ENCODE measurements at regions not wholly inside any gene's neighbourhood (a gene's known extent, or its start where the extent isn't known, plus 50 kb on each side); places are given as distances from the start of the nearest gene placed in this dataset.

DNA sequence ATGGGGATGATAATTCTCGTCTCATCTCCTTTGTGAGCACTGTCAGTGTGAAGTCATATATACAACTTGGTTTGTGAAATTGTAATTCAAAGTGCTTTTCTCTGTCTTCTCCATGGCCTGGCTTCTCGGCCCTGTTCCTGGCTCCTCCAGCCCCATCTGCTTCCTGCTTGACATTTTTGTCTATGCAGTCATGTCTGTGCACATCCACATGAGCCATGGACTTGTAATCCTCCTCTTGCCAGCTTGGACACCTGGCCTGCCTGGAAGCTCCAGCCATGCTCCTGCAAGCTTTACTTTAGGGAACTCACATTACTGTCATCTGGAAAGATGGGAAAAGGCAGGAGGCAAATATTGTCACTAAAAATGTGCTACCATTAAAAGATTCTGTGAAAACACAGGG is 576.0 kb upstream of the DPP6 start:
- no peak for TF ChIP-seq TAF1 (conservative IDR thresholded peaks at IDR 0.05)
- no peak for TF ChIP-seq ZBTB33 (IDR thresholded peaks at IDR 0.05)
- TF ChIP-seq CTCF (IDR thresholded peaks at IDR 0.05; ENCODE audit: low read depth, low read length, missing input control) = no peak
- TF ChIP-seq GABPA (IDR thresholded peaks at IDR 0.05 in 1 of 2, conservative IDR thresholded peaks at IDR 0.05 in 1 of 2) = no peak
- TF ChIP-seq MAX (IDR thresholded peaks at IDR 0.05) = no peak
- TF ChIP-seq, protein P1, sequence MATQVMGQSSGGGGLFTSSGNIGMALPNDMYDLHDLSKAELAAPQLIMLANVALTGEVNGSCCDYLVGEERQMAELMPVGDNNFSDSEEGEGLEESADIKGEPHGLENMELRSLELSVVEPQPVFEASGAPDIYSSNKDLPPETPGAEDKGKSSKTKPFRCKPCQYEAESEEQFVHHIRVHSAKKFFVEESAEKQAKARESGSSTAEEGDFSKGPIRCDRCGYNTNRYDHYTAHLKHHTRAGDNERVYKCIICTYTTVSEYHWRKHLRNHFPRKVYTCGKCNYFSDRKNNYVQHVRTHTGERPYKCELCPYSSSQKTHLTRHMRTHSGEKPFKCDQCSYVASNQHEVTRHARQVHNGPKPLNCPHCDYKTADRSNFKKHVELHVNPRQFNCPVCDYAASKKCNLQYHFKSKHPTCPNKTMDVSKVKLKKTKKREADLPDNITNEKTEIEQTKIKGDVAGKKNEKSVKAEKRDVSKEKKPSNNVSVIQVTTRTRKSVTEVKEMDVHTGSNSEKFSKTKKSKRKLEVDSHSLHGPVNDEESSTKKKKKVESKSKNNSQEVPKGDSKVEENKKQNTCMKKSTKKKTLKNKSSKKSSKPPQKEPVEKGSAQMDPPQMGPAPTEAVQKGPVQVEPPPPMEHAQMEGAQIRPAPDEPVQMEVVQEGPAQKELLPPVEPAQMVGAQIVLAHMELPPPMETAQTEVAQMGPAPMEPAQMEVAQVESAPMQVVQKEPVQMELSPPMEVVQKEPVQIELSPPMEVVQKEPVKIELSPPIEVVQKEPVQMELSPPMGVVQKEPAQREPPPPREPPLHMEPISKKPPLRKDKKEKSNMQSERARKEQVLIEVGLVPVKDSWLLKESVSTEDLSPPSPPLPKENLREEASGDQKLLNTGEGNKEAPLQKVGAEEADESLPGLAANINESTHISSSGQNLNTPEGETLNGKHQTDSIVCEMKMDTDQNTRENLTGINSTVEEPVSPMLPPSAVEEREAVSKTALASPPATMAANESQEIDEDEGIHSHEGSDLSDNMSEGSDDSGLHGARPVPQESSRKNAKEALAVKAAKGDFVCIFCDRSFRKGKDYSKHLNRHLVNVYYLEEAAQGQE (IDR thresholded peaks at IDR 0.05) = no peak
- TF ChIP-seq SP1 (IDR thresholded peaks at IDR 0.05) = no peak
- no peak for TF ChIP-seq YY1 (IDR thresholded peaks at IDR 0.05)
- TF ChIP-seq FOXA1 (IDR thresholded peaks at IDR 0.05) = no peak
- TF ChIP-seq RAD21 (IDR thresholded peaks at IDR 0.05) = no peak
- TF ChIP-seq JUND (IDR thresholded peaks at IDR 0.05) = no peak

Data from liver (tissue), 3 donors.